CD4-positive, alpha-beta memory T cell (primary cell): ENCODE measurements at regions not wholly inside any gene's neighbourhood (a gene's known extent, or its start where the extent isn't known, plus 50 kb on each side); places are given as distances from the start of the nearest gene placed in this dataset.

Source experiments
- CTCF ChIA-PET: fragments of 350-600 bp; sonication (Branson Sonifier 250); formaldehyde crosslinking; loops from one replicate; lab custom pipeline; 2021; ENCODE audit warnings: inconsistent platforms; ENCODE audit not compliant: partially characterized antibody; lab: Charles Lee
- POLR2A ChIA-PET: fragments of 350-600 bp; sonication (Branson Sonifier 250); formaldehyde crosslinking; loops from one replicate; lab custom pipeline; 2021; ENCODE audit not compliant: partially characterized antibody; lab: Charles Lee
- DNase-seq, 5 donors: peaks; one replicate each; pipeline versions ENCODE4 v3.0.0 to v3.0.0-alpha.2; 2020 to 2022; ENCODE audit warnings: mixed read lengths in 1 of 5
- H3K27ac ChIP-seq: one replicate; pipeline ENCODE4 v1.7.0; 2013; ENCODE audit warnings: low read depth, low read length
- H3K27me3 ChIP-seq: 2 replicates; pipeline ENCODE4 v1.7.0; 2013; ENCODE audit warnings: mild to moderate bottlenecking, low read length, moderate library complexity; ENCODE audit not compliant: insufficient read depth
- H3K36me3 ChIP-seq: 2 replicates; pipeline ENCODE4 v1.7.0; 2013; ENCODE audit warnings: mild to moderate bottlenecking, low read length, moderate library complexity; ENCODE audit not compliant: insufficient read depth
- H3K4me1 ChIP-seq: 2 replicates; pipeline ENCODE4 v1.7.0; 2013; ENCODE audit warnings: mild to moderate bottlenecking, low read length, moderate library complexity; ENCODE audit not compliant: insufficient read depth
- H3K4me3 ChIP-seq, 2 donors: one replicate each; pipeline ENCODE4 v1.7.0; 2013; ENCODE audit warnings: low read length in 2 of 2, mild to moderate bottlenecking in 1 of 2
- H3K9me3 ChIP-seq, 2 donors: one replicate each; pipeline ENCODE4 v1.7.0; 2013; ENCODE audit warnings: low read length in 2 of 2, control low read depth in 1 of 2; ENCODE audit not compliant: control insufficient read depth in 1 of 2
- H3K27ac Mint-ChIP-seq, 7 donors: one replicate each; pipeline ENCODE4 v1.8.0; 2020 to 2021; ENCODE audit warnings: mixed read lengths in 7 of 7, mild to moderate bottlenecking in 6 of 7, inconsistent platforms in 3 of 7, moderate library complexity in 3 of 7
- H3K27me3 Mint-ChIP-seq, 2 donors: one replicate each; pipeline ENCODE4 v1.8.0; 2020 to 2021; ENCODE audit warnings: mixed read lengths in 2 of 2
- H3K36me3 Mint-ChIP-seq, 2 donors: one replicate each; pipeline ENCODE4 v1.8.0; 2020 to 2021; ENCODE audit warnings: mixed read lengths in 2 of 2, inconsistent platforms in 1 of 2, mild to moderate bottlenecking in 1 of 2
- H3K4me1 Mint-ChIP-seq, 4 donors: one replicate each; pipeline ENCODE4 v1.8.0; 2020 to 2021; ENCODE audit warnings: mixed read lengths in 4 of 4, mild to moderate bottlenecking in 1 of 4
- H3K4me3 Mint-ChIP-seq, 8 donors: one replicate each; pipeline ENCODE4 v1.8.0; 2020 to 2021; ENCODE audit warnings: mixed read lengths in 8 of 8, mild to moderate bottlenecking in 7 of 8, moderate library complexity in 6 of 8, inconsistent platforms in 3 of 8
- H3K9me3 Mint-ChIP-seq, 8 donors: one replicate each; pipeline ENCODE4 v1.8.0; 2020 to 2021; ENCODE audit warnings: mixed read lengths in 8 of 8, mild to moderate bottlenecking in 5 of 8, inconsistent platforms in 3 of 8, moderate library complexity in 1 of 8
- intact Hi-C: fragments of 100-400 bp; cut with micrococcal nuclease; formaldehyde crosslinking; loops from one replicate; pipeline ENCODE4 v1.15.1; 2023

DNA sequence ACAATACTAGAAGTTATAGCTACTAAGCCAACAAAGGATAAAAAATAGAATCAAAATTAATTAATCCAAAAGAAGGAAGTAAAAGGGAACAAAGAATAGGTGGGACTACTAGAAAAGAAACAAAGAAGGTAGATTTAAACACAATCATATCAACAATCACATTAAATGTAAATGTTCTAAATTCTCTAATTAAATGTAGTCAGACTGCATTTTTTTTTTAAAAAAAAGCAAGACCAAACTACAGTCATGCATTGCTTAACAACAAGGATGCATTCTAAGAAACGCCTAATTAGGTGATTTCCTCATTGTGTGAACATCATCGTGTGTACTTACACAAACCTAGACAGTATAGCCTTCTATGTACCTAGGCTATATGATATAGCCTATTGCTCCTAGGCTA, 59.7 kb upstream of the ADAM23 start:
- Mint-ChIP-seq H3K27ac (no peak overlapping the region), H3K4me3 (no peak overlapping the region), H3K4me1 (no peaks in the 10 kb centered on the region), H3K36me3 (no peaks in the 10 kb centered on the region), H3K27me3 (peaks cover 6 to 11% of the 10 kb centered on the region in 2 donors), H3K9me3 (peaks cover 0 to 32% (median 21%) of the 10 kb centered on the region in 8 donors)
- CTCF ChIA-PET = no interaction called here
- H3K4me1 ChIP-seq = no peaks in the 10 kb centered on the region
- no peak overlapping the region for H3K4me3 ChIP-seq
- DNase-seq = no peak
- intact Hi-C loops = no loop called here
- POLR2A ChIA-PET = no interaction called here
- no peaks in the 10 kb centered on the region for H3K36me3 ChIP-seq
- no peaks in the 10 kb centered on the region for H3K27me3 ChIP-seq
- no peaks in the 10 kb centered on the region for H3K9me3 ChIP-seq
- H3K27ac ChIP-seq = no peak overlapping the region

DNA sequence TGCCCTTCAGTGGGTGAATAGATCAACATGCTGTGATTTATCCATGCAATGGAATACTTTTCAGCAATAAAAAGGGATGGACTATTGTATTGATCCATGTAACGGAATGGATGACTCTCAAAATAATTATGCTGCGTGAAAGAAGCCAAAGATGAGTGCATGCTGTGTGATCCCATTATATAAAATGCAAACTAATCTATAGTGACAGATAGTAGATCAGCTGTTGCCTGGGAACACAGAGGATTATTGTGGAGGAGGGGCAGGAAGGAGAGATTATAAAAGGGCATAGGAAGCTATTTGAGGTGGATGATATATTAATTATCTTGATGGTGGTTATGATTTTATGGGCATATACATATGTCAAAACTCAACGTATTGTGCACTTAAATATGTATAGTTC, 55.5 kb upstream of the ADAM23 start:
- H3K27me3 ChIP-seq = no peaks in the 10 kb centered on the region
- ChIA-PET POLR2A (no interaction called here), CTCF (no interaction called here)
- H3K4me1 ChIP-seq = no peaks in the 10 kb centered on the region
- no peak overlapping the region for H3K27ac ChIP-seq
- no peaks in the 10 kb centered on the region for H3K36me3 ChIP-seq
- H3K9me3 Mint-ChIP-seq = peaks cover 0 to 19% (median 12%) of the 10 kb centered on the region in 8 donors
- H3K4me3 ChIP-seq = no peak overlapping the region
- intact Hi-C loops = no loop called here
- DNase-seq = no peak
- no peaks in the 10 kb centered on the region for H3K36me3 Mint-ChIP-seq
- no peak overlapping the region for H3K4me3 Mint-ChIP-seq
- no peaks in the 10 kb centered on the region for H3K9me3 ChIP-seq
- peaks cover 0 to 4% of the 10 kb centered on the region in 2 donors for H3K27me3 Mint-ChIP-seq
- H3K27ac Mint-ChIP-seq = peak overlapping the region in 1 of 7 donors; percentile 22
- H3K4me1 Mint-ChIP-seq = peaks cover 0 to 4% (median 0%) of the 10 kb centered on the region in 4 donors

DNA sequence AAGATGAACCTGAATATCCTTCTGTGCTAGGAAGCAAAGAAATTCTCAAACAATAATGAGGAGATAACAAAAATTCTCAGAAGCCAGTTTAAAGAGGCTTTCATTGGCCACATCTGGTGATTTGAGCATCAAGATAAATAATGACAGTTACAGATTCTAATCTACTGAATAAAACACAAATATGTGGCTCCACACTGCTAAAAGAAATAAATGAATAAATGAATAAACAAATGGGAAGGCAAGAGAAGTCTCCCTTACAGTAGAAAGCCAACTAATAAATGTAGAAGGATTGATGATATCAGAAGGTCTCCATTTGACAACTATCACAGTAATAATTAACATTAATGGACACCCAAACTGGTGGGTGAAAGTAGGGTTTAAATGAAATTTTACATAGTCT, 54.6 kb upstream of the ADAM23 start:
- Histone ChIP-seq H3K27ac (no peak overlapping the region), H3K4me1 (no peaks in the 10 kb centered on the region), H3K9me3 (no peaks in the 10 kb centered on the region), H3K27me3 (no peaks in the 10 kb centered on the region), H3K36me3 (no peaks in the 10 kb centered on the region), H3K4me3 (no peak overlapping the region)
- Mint-ChIP-seq H3K27me3 (peaks cover 0 to 4% of the 10 kb centered on the region in 2 donors), H3K9me3 (peaks cover 0 to 12% (median 10%) of the 10 kb centered on the region in 8 donors), H3K27ac (no peak overlapping the region), H3K4me1 (peaks cover 0 to 4% (median 0%) of the 10 kb centered on the region in 4 donors), H3K36me3 (no peaks in the 10 kb centered on the region), H3K4me3 (no peak overlapping the region)
- no peak for DNase-seq
- ChIA-PET CTCF (no interaction called here), POLR2A (no interaction called here)
- intact Hi-C loops = no loop called here

DNA sequence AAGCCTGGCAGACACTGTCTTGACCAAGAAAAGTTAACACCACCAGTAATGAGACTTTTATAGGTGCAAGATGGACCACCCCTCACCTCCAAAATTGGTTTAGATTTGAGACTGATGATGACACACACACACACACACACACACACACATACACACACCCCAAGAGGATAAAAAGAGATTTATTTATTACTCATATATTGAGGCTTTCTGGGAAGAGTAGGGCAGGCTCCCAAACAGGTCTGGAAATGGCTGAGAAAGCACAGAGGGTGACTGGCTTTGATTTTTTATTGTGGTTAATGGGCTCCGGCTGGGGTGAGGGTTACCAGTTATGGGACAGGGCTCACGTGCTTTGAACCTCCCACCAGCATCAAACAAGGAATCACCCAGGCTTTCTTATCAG, 54.2 kb upstream of the ADAM23 start:
- ChIA-PET CTCF (interaction anchor here (7.7 kb wide), 1 partner anchor 169 kb away, joined by 72 read pairs; no protein-coding TSS in a partner anchor), POLR2A (no interaction called here)
- no peak overlapping the region for H3K4me3 Mint-ChIP-seq
- peaks cover 0 to 17% (median 11%) of the 10 kb centered on the region in 8 donors for H3K9me3 Mint-ChIP-seq
- Histone ChIP-seq H3K9me3 (no peaks in the 10 kb centered on the region), H3K4me1 (no peaks in the 10 kb centered on the region), H3K4me3 (no peak overlapping the region), H3K27ac (no peak overlapping the region), H3K27me3 (no peaks in the 10 kb centered on the region), H3K36me3 (no peaks in the 10 kb centered on the region)
- peaks cover 0 to 4% of the 10 kb centered on the region in 2 donors for H3K27me3 Mint-ChIP-seq
- H3K4me1 Mint-ChIP-seq = peaks cover 0 to 4% (median 0%) of the 10 kb centered on the region in 4 donors
- intact Hi-C loops = no loop called here
- no peak overlapping the region for H3K27ac Mint-ChIP-seq
- H3K36me3 Mint-ChIP-seq = no peaks in the 10 kb centered on the region
- DNase-seq = no peak

DNA sequence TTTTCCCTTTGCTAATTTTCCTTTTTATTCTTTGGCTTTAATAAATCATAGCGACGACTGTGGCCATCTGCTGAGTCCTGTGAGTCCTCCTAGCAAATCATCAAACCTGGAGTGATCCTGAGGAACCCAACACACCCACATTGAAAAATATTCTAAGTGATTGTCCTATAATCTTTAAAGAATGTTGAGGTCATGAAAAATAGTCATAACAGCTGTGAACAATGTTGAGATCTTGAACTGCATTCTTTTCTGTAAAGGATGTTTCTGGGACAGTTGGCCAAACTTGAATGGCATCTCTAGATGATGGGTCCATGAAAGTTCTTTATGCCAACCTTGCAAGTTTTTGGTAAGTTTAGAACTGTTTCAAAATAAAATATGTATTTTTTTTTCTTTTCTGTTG, 53.2 kb upstream of the ADAM23 start:
- Mint-ChIP-seq H3K27ac (no peak overlapping the region), H3K27me3 (no peaks in the 10 kb centered on the region), H3K36me3 (no peaks in the 10 kb centered on the region), H3K9me3 (peaks cover 0 to 12% (median 8%) of the 10 kb centered on the region in 8 donors), H3K4me1 (peaks cover 0 to 4% (median 0%) of the 10 kb centered on the region in 4 donors), H3K4me3 (no peak overlapping the region)
- Histone ChIP-seq H3K27ac (no peak overlapping the region), H3K9me3 (no peaks in the 10 kb centered on the region), H3K4me3 (no peak overlapping the region), H3K4me1 (no peaks in the 10 kb centered on the region), H3K27me3 (no peaks in the 10 kb centered on the region), H3K36me3 (no peaks in the 10 kb centered on the region)
- intact Hi-C loops = loop anchor here (10.0 kb wide), 1 partner anchor 305 kb away; no protein-coding TSS in a partner anchor
- POLR2A ChIA-PET = no interaction called here
- DNase-seq = no peak
- CTCF ChIA-PET = interaction anchor here (7.7 kb wide), 1 partner anchor 168 kb away, joined by 72 read pairs; no protein-coding TSS in a partner anchor

DNA sequence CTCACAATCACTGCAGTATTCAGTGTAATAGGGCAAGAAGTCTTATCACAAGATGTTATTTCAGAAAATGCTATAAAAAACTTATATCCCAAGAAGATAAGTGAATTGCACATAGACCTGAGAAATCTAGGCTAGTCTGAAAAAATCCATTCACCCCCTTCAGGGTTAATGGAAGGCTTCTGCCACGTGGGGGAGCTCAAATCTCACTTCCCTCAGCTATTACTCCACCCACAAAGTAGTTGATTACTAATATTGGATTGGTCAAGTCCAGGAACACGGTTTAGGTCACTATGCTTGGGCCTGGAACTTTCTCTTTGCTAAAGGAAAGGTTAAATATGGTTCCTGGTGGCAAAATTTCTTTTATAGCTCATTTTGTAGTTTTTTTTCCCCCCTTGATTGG, 51.2 kb upstream of the ADAM23 start:
- intact Hi-C loops = loop anchor here (1.0 to 10.0 kb wide), 2 partner anchors 167 to 303 kb away; no protein-coding TSS in a partner anchor
- H3K9me3 Mint-ChIP-seq = peaks cover 0 to 10% (median 5%) of the 10 kb centered on the region in 8 donors

More for the DNA sequence above, 51.2 kb upstream of the ADAM23 start:
- H3K4me1 Mint-ChIP-seq = peaks cover 0 to 4% (median 0%) of the 10 kb centered on the region in 4 donors
- H3K4me3 Mint-ChIP-seq = no peak overlapping the region
- no peaks in the 10 kb centered on the region for H3K27me3 ChIP-seq
- ChIA-PET POLR2A (interaction anchor here (1.2 kb wide), 1 partner anchor 167 kb away, joined by 5 read pairs; no protein-coding TSS in a partner anchor), CTCF (interaction anchor here (2.4 to 7.7 kb wide), 2 partner anchors 167 to 389 kb away, joined by 14 to 72 read pairs; no protein-coding TSS in a partner anchor)
- no peaks in the 10 kb centered on the region for H3K27me3 Mint-ChIP-seq
- no peaks in the 10 kb centered on the region for H3K36me3 Mint-ChIP-seq
- no peaks in the 10 kb centered on the region for H3K4me1 ChIP-seq
- no peak overlapping the region for H3K4me3 ChIP-seq
- DNase-seq = peak in 4 of 5 donors; percentile 11 to 23 (median 18)
- H3K27ac Mint-ChIP-seq = no peak overlapping the region
- no peak overlapping the region for H3K27ac ChIP-seq
- no peaks in the 10 kb centered on the region for H3K36me3 ChIP-seq
- H3K9me3 ChIP-seq = no peaks in the 10 kb centered on the region
